ENCODE measurements at regions not wholly inside any gene's neighbourhood (a gene's known extent, or its start where the extent isn't known, plus 50 kb on each side); places are given as distances from the start of the nearest gene placed in this dataset.

DNA sequence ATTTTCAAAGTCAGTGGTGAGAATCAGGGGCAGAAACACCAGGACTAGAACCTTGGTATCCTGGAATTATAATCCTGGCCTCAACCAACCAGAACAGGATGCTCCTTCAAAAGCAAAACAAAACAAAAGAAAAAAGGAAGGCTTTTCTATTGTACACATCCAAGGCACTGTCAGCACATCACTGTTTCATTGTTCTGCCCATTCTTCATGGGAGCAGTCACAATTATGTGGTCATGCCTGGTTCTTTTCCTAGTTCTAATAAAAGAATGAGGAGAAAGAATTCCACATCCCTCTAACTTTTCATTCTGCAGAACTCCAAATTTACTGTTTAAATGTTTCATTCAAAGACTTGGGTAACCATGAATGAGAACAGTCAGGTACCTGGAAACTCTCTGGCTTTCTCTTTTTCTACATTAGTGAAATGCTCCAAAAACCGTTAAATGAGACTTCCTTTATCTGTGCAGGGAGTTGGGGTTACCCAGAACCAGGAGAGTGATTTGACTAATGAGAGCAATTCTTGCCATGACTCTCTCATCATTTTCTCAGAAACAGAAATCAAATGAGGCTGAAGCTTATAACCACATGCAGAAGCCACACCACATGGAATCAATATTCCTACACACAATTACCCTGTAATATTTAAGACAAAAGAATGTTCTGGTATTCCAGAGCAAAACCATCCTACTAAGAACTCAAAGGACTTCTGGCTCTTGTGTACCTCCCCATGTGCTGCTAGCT, 110.9 kb upstream of the CCDC150 start:
- H3K27me3 ChIP-seq (ENCODE audit: control insufficient read depth in 1 of 2, insufficient read depth in 2 of 2, low read length in 2 of 2): no peaks in the 10 kb centered on the region
- no peaks in the 10 kb centered on the region for H3K9me3 ChIP-seq (ENCODE audit: control insufficient read depth in 1 of 2, low read length in 2 of 2)
- H3K9ac ChIP-seq (ENCODE audit: low read depth in 1 of 2, low read length in 2 of 2): no peak overlapping the region
- H3K4me3 ChIP-seq (ENCODE audit: low read depth in 1 of 2, low read length in 2 of 2): no peak overlapping the region
- no peaks in the 10 kb centered on the region for H3K4me1 ChIP-seq (ENCODE audit: control insufficient read depth in 1 of 2, insufficient read depth in 2 of 2, low read length in 2 of 2)
- H3K27ac ChIP-seq (ENCODE audit: low read depth, low read length): no peak overlapping the region
- no peaks in the 10 kb centered on the region for H3K36me3 ChIP-seq (ENCODE audit: control insufficient read depth in 1 of 2, insufficient read depth in 2 of 2, low read length in 2 of 2)

DNA sequence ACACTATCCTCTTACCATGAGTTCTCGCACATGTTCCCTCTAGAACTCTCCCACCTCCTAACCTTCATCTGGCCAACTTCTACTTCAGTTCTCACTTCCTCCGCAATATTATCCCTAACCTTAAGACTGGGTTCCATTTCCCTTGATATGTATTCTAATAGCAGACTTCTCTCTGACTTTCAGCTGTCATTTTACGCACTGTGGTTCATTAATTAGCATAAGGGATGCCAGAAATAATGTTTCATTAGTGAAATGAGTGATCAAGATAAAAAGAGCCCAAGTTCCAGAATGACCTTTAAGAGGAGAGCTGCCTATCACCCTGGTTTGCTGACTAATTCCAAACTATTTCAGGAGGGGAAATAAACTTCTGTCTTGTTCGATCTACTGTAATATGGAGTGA, 108.6 kb upstream of the CCDC150 start:
- no peaks in the 10 kb centered on the region for H3K9me3 ChIP-seq (ENCODE audit: control insufficient read depth in 1 of 2, low read length in 2 of 2)
- no peak overlapping the region for H3K9ac ChIP-seq (ENCODE audit: low read depth in 1 of 2, low read length in 2 of 2)
- no peaks in the 10 kb centered on the region for H3K4me1 ChIP-seq (ENCODE audit: control insufficient read depth in 1 of 2, insufficient read depth in 2 of 2, low read length in 2 of 2)
- H3K27me3 ChIP-seq (ENCODE audit: control insufficient read depth in 1 of 2, insufficient read depth in 2 of 2, low read length in 2 of 2): no peaks in the 10 kb centered on the region
- no peak overlapping the region for H3K4me3 ChIP-seq (ENCODE audit: low read depth in 1 of 2, low read length in 2 of 2)
- H3K27ac ChIP-seq (ENCODE audit: low read depth, low read length): no peak overlapping the region
- H3K36me3 ChIP-seq (ENCODE audit: control insufficient read depth in 1 of 2, insufficient read depth in 2 of 2, low read length in 2 of 2): no peaks in the 10 kb centered on the region

DNA sequence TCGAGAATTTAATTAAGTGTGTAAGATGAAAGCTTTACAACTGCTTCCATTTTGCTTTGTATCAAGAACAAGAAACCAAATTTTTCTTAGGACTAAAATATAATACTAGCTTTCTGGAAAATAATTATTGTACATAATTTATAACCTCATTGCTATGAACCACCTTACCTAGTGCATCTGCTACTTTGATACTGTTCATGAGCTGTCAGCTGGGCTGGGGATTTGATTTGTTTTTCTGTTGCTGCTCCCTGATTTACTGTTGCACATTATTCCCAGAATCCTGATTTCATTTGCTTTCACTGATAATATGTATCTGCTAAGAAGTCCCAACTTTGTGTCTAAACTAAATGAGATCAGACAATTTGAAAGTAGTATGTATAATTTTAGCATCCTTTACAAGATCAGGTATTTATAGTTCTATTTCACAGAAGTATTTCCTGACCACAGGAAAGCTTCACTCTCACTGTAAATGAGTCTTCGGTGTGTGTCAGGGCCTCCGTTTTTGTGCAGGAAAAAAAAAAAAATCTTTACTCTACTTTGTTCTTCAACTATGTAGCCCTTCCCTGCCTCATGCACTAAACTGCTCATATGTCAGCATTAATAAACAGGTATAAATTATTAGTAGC, 105.6 kb upstream of the CCDC150 start:
- H3K9me3 ChIP-seq (ENCODE audit: control insufficient read depth in 1 of 2, low read length in 2 of 2): no peaks in the 10 kb centered on the region
- H3K27ac ChIP-seq (ENCODE audit: low read depth, low read length): no peak overlapping the region
- no peaks in the 10 kb centered on the region for H3K27me3 ChIP-seq (ENCODE audit: control insufficient read depth in 1 of 2, insufficient read depth in 2 of 2, low read length in 2 of 2)
- no peaks in the 10 kb centered on the region for H3K4me1 ChIP-seq (ENCODE audit: control insufficient read depth in 1 of 2, insufficient read depth in 2 of 2, low read length in 2 of 2)
- no peaks in the 10 kb centered on the region for H3K36me3 ChIP-seq (ENCODE audit: control insufficient read depth in 1 of 2, insufficient read depth in 2 of 2, low read length in 2 of 2)
- no peak overlapping the region for H3K4me3 ChIP-seq (ENCODE audit: low read depth in 1 of 2, low read length in 2 of 2)
- no peak overlapping the region for H3K9ac ChIP-seq (ENCODE audit: low read depth in 1 of 2, low read length in 2 of 2)

DNA sequence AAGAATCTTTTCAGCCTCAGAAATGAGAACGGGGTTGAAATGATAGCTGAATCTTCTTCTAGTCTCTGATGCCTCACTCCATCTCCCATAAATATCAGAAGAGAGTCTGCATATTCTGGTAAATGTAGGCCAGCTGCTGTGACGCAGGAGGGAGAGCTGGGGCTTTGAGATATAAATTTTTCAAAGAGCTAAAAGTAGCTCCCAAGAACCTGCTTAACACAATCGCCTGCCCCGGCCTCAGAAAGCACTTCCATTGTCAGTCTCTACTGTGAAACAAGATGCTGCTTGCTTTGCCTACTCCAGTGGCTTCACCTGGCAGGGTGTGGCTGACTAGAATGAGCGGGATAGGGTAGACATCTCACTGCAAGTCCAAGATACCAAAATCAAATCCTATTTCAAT, 105.0 kb upstream of the CCDC150 start:
- Histone ChIP-seq H3K27me3 (ENCODE audit: control insufficient read depth in 1 of 2, insufficient read depth in 2 of 2, low read length in 2 of 2) (no peaks in the 10 kb centered on the region), H3K36me3 (ENCODE audit: control insufficient read depth in 1 of 2, insufficient read depth in 2 of 2, low read length in 2 of 2) (no peaks in the 10 kb centered on the region), H3K9ac (ENCODE audit: low read depth in 1 of 2, low read length in 2 of 2) (no peak overlapping the region), H3K4me1 (ENCODE audit: control insufficient read depth in 1 of 2, insufficient read depth in 2 of 2, low read length in 2 of 2) (no peaks in the 10 kb centered on the region), H3K27ac (ENCODE audit: low read depth, low read length) (no peak overlapping the region), H3K4me3 (ENCODE audit: low read depth in 1 of 2, low read length in 2 of 2) (no peak overlapping the region), H3K9me3 (ENCODE audit: control insufficient read depth in 1 of 2, low read length in 2 of 2) (no peaks in the 10 kb centered on the region)

DNA sequence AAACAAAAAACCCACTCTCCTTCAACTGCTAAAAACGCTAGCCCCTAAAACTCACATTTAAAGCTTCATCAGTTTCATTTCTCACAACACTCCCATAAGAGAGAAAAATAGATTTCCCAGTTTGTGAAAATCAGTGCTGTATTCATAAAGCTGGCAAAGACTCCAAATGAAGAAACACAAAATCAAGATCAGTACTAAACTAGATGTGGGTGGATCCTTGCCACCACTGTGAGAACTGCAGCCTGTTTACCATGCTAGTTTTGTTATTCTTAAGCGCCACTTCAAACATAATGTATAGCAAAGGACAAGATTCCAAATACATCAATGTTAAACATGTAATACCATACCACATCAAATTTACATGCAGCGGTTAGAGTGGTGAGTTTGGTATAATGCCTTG, 104.5 kb upstream of the CCDC150 start:
- H3K27ac ChIP-seq (ENCODE audit: low read depth, low read length): no peak overlapping the region
- no peaks in the 10 kb centered on the region for H3K4me1 ChIP-seq (ENCODE audit: control insufficient read depth in 1 of 2, insufficient read depth in 2 of 2, low read length in 2 of 2)
- H3K36me3 ChIP-seq (ENCODE audit: control insufficient read depth in 1 of 2, insufficient read depth in 2 of 2, low read length in 2 of 2): no peaks in the 10 kb centered on the region
- H3K9ac ChIP-seq (ENCODE audit: low read depth in 1 of 2, low read length in 2 of 2): no peak overlapping the region
- no peak overlapping the region for H3K4me3 ChIP-seq (ENCODE audit: low read depth in 1 of 2, low read length in 2 of 2)
- no peaks in the 10 kb centered on the region for H3K27me3 ChIP-seq (ENCODE audit: control insufficient read depth in 1 of 2, insufficient read depth in 2 of 2, low read length in 2 of 2)
- no peaks in the 10 kb centered on the region for H3K9me3 ChIP-seq (ENCODE audit: control insufficient read depth in 1 of 2, low read length in 2 of 2)

DNA sequence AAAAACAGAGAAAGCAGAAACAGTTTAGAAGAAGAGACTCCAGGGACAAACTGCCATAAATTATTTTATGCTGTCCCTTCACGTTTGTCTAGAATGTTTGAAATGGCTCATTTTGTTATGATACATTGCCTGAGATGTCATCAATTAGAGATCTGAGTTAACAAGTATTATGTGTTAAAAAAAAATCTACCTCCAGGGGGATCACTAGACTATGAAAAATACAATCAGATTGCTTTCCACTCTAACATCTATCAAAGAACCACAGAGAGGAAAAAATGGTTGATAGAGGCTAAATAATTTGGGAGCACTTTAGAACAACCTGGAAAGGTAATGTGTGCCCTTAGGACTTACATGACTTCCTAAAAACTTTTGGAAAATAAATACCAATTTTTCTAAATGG, 103.8 kb upstream of the CCDC150 start:
- no peaks in the 10 kb centered on the region for H3K4me1 ChIP-seq (ENCODE audit: control insufficient read depth in 1 of 2, insufficient read depth in 2 of 2, low read length in 2 of 2)
- H3K27ac ChIP-seq (ENCODE audit: low read depth, low read length): no peak overlapping the region
- H3K27me3 ChIP-seq (ENCODE audit: control insufficient read depth in 1 of 2, insufficient read depth in 2 of 2, low read length in 2 of 2): no peaks in the 10 kb centered on the region
- no peaks in the 10 kb centered on the region for H3K9me3 ChIP-seq (ENCODE audit: control insufficient read depth in 1 of 2, low read length in 2 of 2)
- H3K4me3 ChIP-seq (ENCODE audit: low read depth in 1 of 2, low read length in 2 of 2): no peak overlapping the region
- no peaks in the 10 kb centered on the region for H3K36me3 ChIP-seq (ENCODE audit: control insufficient read depth in 1 of 2, insufficient read depth in 2 of 2, low read length in 2 of 2)
- H3K9ac ChIP-seq (ENCODE audit: low read depth in 1 of 2, low read length in 2 of 2): no peak overlapping the region

DNA sequence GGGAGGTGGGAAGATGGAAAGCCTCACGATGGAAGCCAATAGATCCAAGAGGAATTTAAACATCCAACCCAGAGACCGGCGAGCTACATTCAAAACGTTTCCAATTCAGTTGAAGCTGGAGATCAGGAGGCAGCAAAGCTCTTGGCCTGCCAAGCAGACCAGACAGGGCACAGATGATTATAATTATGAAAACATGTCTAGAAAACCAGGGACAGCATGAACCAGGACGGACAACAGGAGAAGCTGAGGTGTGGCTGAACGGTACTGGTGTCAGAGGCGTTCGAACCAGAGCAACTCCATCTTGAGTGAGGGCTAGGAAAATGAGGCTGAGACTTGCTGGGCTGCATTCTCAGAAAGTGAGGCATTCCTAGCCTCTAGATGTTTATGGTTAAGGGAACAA, 102.2 kb upstream of the CCDC150 start:
- H3K9ac ChIP-seq (ENCODE audit: low read depth in 1 of 2, low read length in 2 of 2): no peak overlapping the region
- no peak overlapping the region for H3K4me3 ChIP-seq (ENCODE audit: low read depth in 1 of 2, low read length in 2 of 2)
- H3K27me3 ChIP-seq (ENCODE audit: control insufficient read depth in 1 of 2, insufficient read depth in 2 of 2, low read length in 2 of 2): no peaks in the 10 kb centered on the region
- H3K9me3 ChIP-seq (ENCODE audit: control insufficient read depth in 1 of 2, low read length in 2 of 2): no peaks in the 10 kb centered on the region
- no peaks in the 10 kb centered on the region for H3K36me3 ChIP-seq (ENCODE audit: control insufficient read depth in 1 of 2, insufficient read depth in 2 of 2, low read length in 2 of 2)
- no peaks in the 10 kb centered on the region for H3K4me1 ChIP-seq (ENCODE audit: control insufficient read depth in 1 of 2, insufficient read depth in 2 of 2, low read length in 2 of 2)
- no peak overlapping the region for H3K27ac ChIP-seq (ENCODE audit: low read depth, low read length)

DNA sequence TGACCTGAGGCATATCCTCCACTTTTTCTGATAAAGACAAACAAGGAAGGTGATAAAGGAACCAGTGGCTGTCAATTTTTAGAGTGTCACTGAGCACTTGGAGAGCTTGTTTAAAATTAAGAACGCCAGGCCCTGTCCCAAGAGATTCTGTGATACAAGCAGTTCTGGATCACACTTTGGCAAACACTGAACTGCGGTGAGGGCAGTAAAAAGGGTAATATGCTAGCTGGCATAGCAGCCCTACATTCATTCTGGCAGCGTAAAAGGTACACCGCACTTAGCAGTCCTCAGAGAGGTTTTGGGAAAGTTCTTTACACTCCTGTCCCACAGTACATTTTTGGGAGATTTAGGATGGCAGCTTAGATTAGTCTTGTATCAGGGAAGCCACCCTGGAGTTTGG, 101.3 kb upstream of the CCDC150 start:
- no peaks in the 10 kb centered on the region for H3K27me3 ChIP-seq (ENCODE audit: control insufficient read depth in 1 of 2, insufficient read depth in 2 of 2, low read length in 2 of 2)
- H3K27ac ChIP-seq (ENCODE audit: low read depth, low read length): no peak overlapping the region
- no peaks in the 10 kb centered on the region for H3K9me3 ChIP-seq (ENCODE audit: control insufficient read depth in 1 of 2, low read length in 2 of 2)
- H3K9ac ChIP-seq (ENCODE audit: low read depth in 1 of 2, low read length in 2 of 2): no peak overlapping the region
- no peaks in the 10 kb centered on the region for H3K36me3 ChIP-seq (ENCODE audit: control insufficient read depth in 1 of 2, insufficient read depth in 2 of 2, low read length in 2 of 2)
- H3K4me3 ChIP-seq (ENCODE audit: low read depth in 1 of 2, low read length in 2 of 2): no peak overlapping the region
- no peaks in the 10 kb centered on the region for H3K4me1 ChIP-seq (ENCODE audit: control insufficient read depth in 1 of 2, insufficient read depth in 2 of 2, low read length in 2 of 2)

DNA sequence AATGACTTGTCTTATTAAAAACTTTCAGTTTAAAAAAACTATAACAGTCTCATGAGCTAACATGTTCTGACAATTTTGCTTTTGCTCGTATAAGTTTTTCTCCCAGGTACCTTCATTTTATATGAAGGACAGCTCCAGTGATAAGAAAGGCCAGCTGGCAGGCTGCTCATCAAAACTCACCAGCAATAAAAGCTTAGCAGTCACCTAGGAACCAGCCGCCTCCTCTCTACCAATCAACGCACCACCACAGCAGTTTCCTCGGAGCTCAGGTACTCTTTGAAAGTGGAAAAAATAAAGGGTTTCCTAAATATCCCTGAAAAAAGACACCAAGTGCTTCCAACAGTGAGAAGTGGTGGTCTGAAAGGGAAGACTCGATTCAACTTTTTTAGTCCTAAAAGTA, 100.9 kb upstream of the CCDC150 start:
- Histone ChIP-seq H3K4me3 (ENCODE audit: low read depth in 1 of 2, low read length in 2 of 2) (no peak overlapping the region), H3K9ac (ENCODE audit: low read depth in 1 of 2, low read length in 2 of 2) (no peak overlapping the region), H3K4me1 (ENCODE audit: control insufficient read depth in 1 of 2, insufficient read depth in 2 of 2, low read length in 2 of 2) (no peaks in the 10 kb centered on the region), H3K36me3 (ENCODE audit: control insufficient read depth in 1 of 2, insufficient read depth in 2 of 2, low read length in 2 of 2) (no peaks in the 10 kb centered on the region), H3K27ac (ENCODE audit: low read depth, low read length) (no peak overlapping the region), H3K27me3 (ENCODE audit: control insufficient read depth in 1 of 2, insufficient read depth in 2 of 2, low read length in 2 of 2) (no peaks in the 10 kb centered on the region), H3K9me3 (ENCODE audit: control insufficient read depth in 1 of 2, low read length in 2 of 2) (no peaks in the 10 kb centered on the region)

DNA sequence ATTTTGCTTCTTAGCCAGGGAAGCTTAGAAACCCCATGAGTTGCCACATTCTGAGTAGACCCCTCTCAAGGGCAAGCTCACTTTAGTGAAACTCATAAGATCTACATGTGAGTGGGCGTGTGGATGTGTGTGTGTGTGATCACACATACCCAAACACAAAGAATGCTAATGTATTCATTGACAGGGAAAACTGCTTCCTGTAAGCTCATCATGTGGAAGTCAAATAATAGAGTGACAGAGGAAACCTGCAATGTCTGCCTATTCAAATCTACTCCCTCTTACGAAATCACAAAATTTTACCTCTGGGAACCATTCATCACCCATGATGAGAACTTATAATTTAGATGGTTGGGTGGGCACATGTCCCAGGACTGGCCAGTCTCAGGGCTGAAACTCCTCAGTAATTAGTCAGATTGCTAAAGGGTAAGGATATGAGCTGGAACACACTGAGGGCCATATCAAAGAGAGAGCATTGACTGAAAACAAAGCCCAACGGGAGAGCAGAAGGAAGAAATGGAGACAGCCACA, 94.5 kb upstream of the CCDC150 start:
- Histone ChIP-seq H3K9me3 (ENCODE audit: control insufficient read depth in 1 of 2, low read length in 2 of 2) (no peaks in the 10 kb centered on the region), H3K9ac (ENCODE audit: low read depth in 1 of 2, low read length in 2 of 2) (no peak overlapping the region), H3K27me3 (ENCODE audit: control insufficient read depth in 1 of 2, insufficient read depth in 2 of 2, low read length in 2 of 2) (no peaks in the 10 kb centered on the region)

More for the DNA sequence above, 94.5 kb upstream of the CCDC150 start:
- no peak overlapping the region for H3K27ac ChIP-seq (ENCODE audit: low read depth, low read length)
- no peaks in the 10 kb centered on the region for H3K4me1 ChIP-seq (ENCODE audit: control insufficient read depth in 1 of 2, insufficient read depth in 2 of 2, low read length in 2 of 2)
- H3K36me3 ChIP-seq (ENCODE audit: control insufficient read depth in 1 of 2, insufficient read depth in 2 of 2, low read length in 2 of 2): no peaks in the 10 kb centered on the region
- H3K4me3 ChIP-seq (ENCODE audit: low read depth in 1 of 2, low read length in 2 of 2): no peak overlapping the region
